ENCODE measurements at regions not wholly inside any gene's neighbourhood (a gene's known extent, or its start where the extent isn't known, plus 50 kb on each side); places are given as distances from the start of the nearest gene placed in this dataset.

- H3K9me3 ChIP-seq (ENCODE audit: control insufficient read depth, insufficient read depth, low read length), result no peaks in the 10 kb centered on the region
- no peaks in the 10 kb centered on the region for H3K36me3 ChIP-seq (ENCODE audit: control insufficient read depth, insufficient read depth, low read length)
- H3K4me1 ChIP-seq (ENCODE audit: control insufficient read depth, insufficient read depth, low read length), result peaks cover 2% of the 10 kb centered on the region
- H3K27me3 ChIP-seq (ENCODE audit: control insufficient read depth, insufficient read depth, low read length), result no peaks in the 10 kb centered on the region
- no peak overlapping the region for H3K4me3 ChIP-seq (ENCODE audit: low read depth, low read length)
- H3K9ac ChIP-seq (ENCODE audit: low read depth, low read length), result no peak overlapping the region
Measured at GRCh38 chr1:81498471-81499462, 302.0 kb upstream of the ADGRL2 start.

- Histone ChIP-seq H3K36me3 (ENCODE audit: control insufficient read depth, insufficient read depth, low read length) (no peaks in the 10 kb centered on the region), H3K4me3 (ENCODE audit: low read depth, low read length) (no peak overlapping the region), H3K4me1 (ENCODE audit: control insufficient read depth, insufficient read depth, low read length) (peaks cover 2% of the 10 kb centered on the region), H3K27me3 (ENCODE audit: control insufficient read depth, insufficient read depth, low read length) (no peaks in the 10 kb centered on the region), H3K9me3 (ENCODE audit: control insufficient read depth, insufficient read depth, low read length) (no peaks in the 10 kb centered on the region), H3K9ac (ENCODE audit: low read depth, low read length) (no peak overlapping the region)
Measured at GRCh38 chr1:81496349-81496748, 304.4 kb upstream of the ADGRL2 start.

- Histone ChIP-seq H3K9me3 (ENCODE audit: control insufficient read depth, insufficient read depth, low read length) (no peaks in the 10 kb centered on the region), H3K4me3 (ENCODE audit: low read depth, low read length) (no peak overlapping the region), H3K36me3 (ENCODE audit: control insufficient read depth, insufficient read depth, low read length) (no peaks in the 10 kb centered on the region), H3K4me1 (ENCODE audit: control insufficient read depth, insufficient read depth, low read length) (peaks cover 2% of the 10 kb centered on the region), H3K9ac (ENCODE audit: low read depth, low read length) (no peak overlapping the region), H3K27me3 (ENCODE audit: control insufficient read depth, insufficient read depth, low read length) (no peaks in the 10 kb centered on the region)
Measured at GRCh38 chr1:81493102-81493869, 307.4 kb upstream of the ADGRL2 start.

GRCh38 chr1:81492628-81493027 is 308.1 kb upstream of the ADGRL2 start:
- H3K9me3 ChIP-seq (ENCODE audit: control insufficient read depth, insufficient read depth, low read length), result no peaks in the 10 kb centered on the region
- no peak overlapping the region for H3K9ac ChIP-seq (ENCODE audit: low read depth, low read length)
- H3K4me1 ChIP-seq (ENCODE audit: control insufficient read depth, insufficient read depth, low read length), result peaks cover 2% of the 10 kb centered on the region
- H3K4me3 ChIP-seq (ENCODE audit: low read depth, low read length), result no peak overlapping the region
- no peaks in the 10 kb centered on the region for H3K36me3 ChIP-seq (ENCODE audit: control insufficient read depth, insufficient read depth, low read length)
- H3K27me3 ChIP-seq (ENCODE audit: control insufficient read depth, insufficient read depth, low read length), result no peaks in the 10 kb centered on the region

- Histone ChIP-seq H3K4me1 (ENCODE audit: control insufficient read depth, insufficient read depth, low read length) (peaks cover 2% of the 10 kb centered on the region), H3K4me3 (ENCODE audit: low read depth, low read length) (no peak overlapping the region), H3K36me3 (ENCODE audit: control insufficient read depth, insufficient read depth, low read length) (no peaks in the 10 kb centered on the region), H3K9ac (ENCODE audit: low read depth, low read length) (no peak overlapping the region), H3K27me3 (ENCODE audit: control insufficient read depth, insufficient read depth, low read length) (no peaks in the 10 kb centered on the region), H3K9me3 (ENCODE audit: control insufficient read depth, insufficient read depth, low read length) (no peaks in the 10 kb centered on the region)
Measured at GRCh38 chr1:81490614-81491013, 310.1 kb upstream of the ADGRL2 start.

GRCh38 chr1:81489372-81489934 is 311.3 kb upstream of the ADGRL2 start:
- no peak overlapping the region for H3K9ac ChIP-seq (ENCODE audit: low read depth, low read length)
- no peaks in the 10 kb centered on the region for H3K27me3 ChIP-seq (ENCODE audit: control insufficient read depth, insufficient read depth, low read length)
- no peaks in the 10 kb centered on the region for H3K9me3 ChIP-seq (ENCODE audit: control insufficient read depth, insufficient read depth, low read length)
- no peak overlapping the region for H3K4me3 ChIP-seq (ENCODE audit: low read depth, low read length)
- H3K36me3 ChIP-seq (ENCODE audit: control insufficient read depth, insufficient read depth, low read length), result no peaks in the 10 kb centered on the region
- H3K4me1 ChIP-seq (ENCODE audit: control insufficient read depth, insufficient read depth, low read length), result no peaks in the 10 kb centered on the region

GRCh38 chr1:81484284-81484683 is 316.4 kb upstream of the ADGRL2 start:
- Histone ChIP-seq H3K9me3 (ENCODE audit: control insufficient read depth, insufficient read depth, low read length) (no peaks in the 10 kb centered on the region), H3K4me3 (ENCODE audit: low read depth, low read length) (no peak overlapping the region), H3K27me3 (ENCODE audit: control insufficient read depth, insufficient read depth, low read length) (no peaks in the 10 kb centered on the region), H3K9ac (ENCODE audit: low read depth, low read length) (no peak overlapping the region), H3K36me3 (ENCODE audit: control insufficient read depth, insufficient read depth, low read length) (no peaks in the 10 kb centered on the region), H3K4me1 (ENCODE audit: control insufficient read depth, insufficient read depth, low read length) (no peaks in the 10 kb centered on the region)

GRCh38 chr1:81478219-81478618 is 322.5 kb upstream of the ADGRL2 start:
- Histone ChIP-seq H3K36me3 (ENCODE audit: control insufficient read depth, insufficient read depth, low read length) (no peaks in the 10 kb centered on the region), H3K9me3 (ENCODE audit: control insufficient read depth, insufficient read depth, low read length) (no peaks in the 10 kb centered on the region), H3K9ac (ENCODE audit: low read depth, low read length) (no peak overlapping the region), H3K4me1 (ENCODE audit: control insufficient read depth, insufficient read depth, low read length) (no peaks in the 10 kb centered on the region), H3K4me3 (ENCODE audit: low read depth, low read length) (no peak overlapping the region), H3K27me3 (ENCODE audit: control insufficient read depth, insufficient read depth, low read length) (no peaks in the 10 kb centered on the region)

GRCh38 chr1:81477710-81478109 is 323.0 kb upstream of the ADGRL2 start:
- Histone ChIP-seq H3K9ac (ENCODE audit: low read depth, low read length) (no peak overlapping the region), H3K36me3 (ENCODE audit: control insufficient read depth, insufficient read depth, low read length) (no peaks in the 10 kb centered on the region), H3K27me3 (ENCODE audit: control insufficient read depth, insufficient read depth, low read length) (no peaks in the 10 kb centered on the region), H3K4me3 (ENCODE audit: low read depth, low read length) (no peak overlapping the region), H3K9me3 (ENCODE audit: control insufficient read depth, insufficient read depth, low read length) (no peaks in the 10 kb centered on the region), H3K4me1 (ENCODE audit: control insufficient read depth, insufficient read depth, low read length) (no peaks in the 10 kb centered on the region)

- H3K4me1 ChIP-seq (ENCODE audit: control insufficient read depth, insufficient read depth, low read length), result peaks cover 2% of the 10 kb centered on the region
- no peaks in the 10 kb centered on the region for H3K9me3 ChIP-seq (ENCODE audit: control insufficient read depth, insufficient read depth, low read length)
- no peak overlapping the region for H3K4me3 ChIP-seq (ENCODE audit: low read depth, low read length)
- no peaks in the 10 kb centered on the region for H3K36me3 ChIP-seq (ENCODE audit: control insufficient read depth, insufficient read depth, low read length)
- no peak overlapping the region for H3K9ac ChIP-seq (ENCODE audit: low read depth, low read length)
- no peaks in the 10 kb centered on the region for H3K27me3 ChIP-seq (ENCODE audit: control insufficient read depth, insufficient read depth, low read length)
Measured at GRCh38 chr1:81472387-81472786, 328.3 kb upstream of the ADGRL2 start.

GRCh38 chr1:81471255-81471654 is 329.5 kb upstream of the ADGRL2 start:
- no peaks in the 10 kb centered on the region for H3K36me3 ChIP-seq (ENCODE audit: control insufficient read depth, insufficient read depth, low read length)
- H3K4me1 ChIP-seq (ENCODE audit: control insufficient read depth, insufficient read depth, low read length), result peaks cover 7% of the 10 kb centered on the region
- no peaks in the 10 kb centered on the region for H3K9me3 ChIP-seq (ENCODE audit: control insufficient read depth, insufficient read depth, low read length)

More at GRCh38 chr1:81471255-81471654, 329.5 kb upstream of the ADGRL2 start:
- Histone ChIP-seq H3K9ac (ENCODE audit: low read depth, low read length) (no peak overlapping the region), H3K27me3 (ENCODE audit: control insufficient read depth, insufficient read depth, low read length) (no peaks in the 10 kb centered on the region), H3K4me3 (ENCODE audit: low read depth, low read length) (no peak overlapping the region)

Data from iPS-15b (cell line).